ENCODE measurements at regions not wholly inside any gene's neighbourhood (a gene's known extent, or its start where the extent isn't known, plus 50 kb on each side); places are given as distances from the start of the nearest gene placed in this dataset.
"Not testable (repeated sequence)": the region's sequence is repeated elsewhere in the genome, so short reads cannot be mapped to it uniquely, and the experiment has no call there.

DNA sequence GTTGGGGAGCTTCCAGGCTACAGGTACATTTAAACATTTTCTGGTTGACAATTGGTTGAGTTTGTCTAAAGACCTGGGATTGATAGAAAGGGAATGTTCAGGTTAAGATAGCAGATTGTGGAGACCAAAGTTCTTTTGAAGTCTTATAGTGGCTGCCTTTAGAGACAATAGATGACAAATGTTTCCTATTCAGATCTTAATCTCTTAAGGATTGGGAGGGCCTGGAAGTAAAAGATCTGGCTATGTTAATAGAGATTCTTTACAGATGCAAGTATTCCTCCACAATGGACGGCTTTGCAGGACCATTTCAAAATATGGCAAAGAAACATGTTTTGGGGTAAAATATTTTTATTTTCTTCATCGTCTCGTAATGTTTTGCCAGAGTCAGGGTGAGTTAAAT is 128.7 kb upstream of the TSC22D1 start:
- TF ChIP-seq, protein P1, sequence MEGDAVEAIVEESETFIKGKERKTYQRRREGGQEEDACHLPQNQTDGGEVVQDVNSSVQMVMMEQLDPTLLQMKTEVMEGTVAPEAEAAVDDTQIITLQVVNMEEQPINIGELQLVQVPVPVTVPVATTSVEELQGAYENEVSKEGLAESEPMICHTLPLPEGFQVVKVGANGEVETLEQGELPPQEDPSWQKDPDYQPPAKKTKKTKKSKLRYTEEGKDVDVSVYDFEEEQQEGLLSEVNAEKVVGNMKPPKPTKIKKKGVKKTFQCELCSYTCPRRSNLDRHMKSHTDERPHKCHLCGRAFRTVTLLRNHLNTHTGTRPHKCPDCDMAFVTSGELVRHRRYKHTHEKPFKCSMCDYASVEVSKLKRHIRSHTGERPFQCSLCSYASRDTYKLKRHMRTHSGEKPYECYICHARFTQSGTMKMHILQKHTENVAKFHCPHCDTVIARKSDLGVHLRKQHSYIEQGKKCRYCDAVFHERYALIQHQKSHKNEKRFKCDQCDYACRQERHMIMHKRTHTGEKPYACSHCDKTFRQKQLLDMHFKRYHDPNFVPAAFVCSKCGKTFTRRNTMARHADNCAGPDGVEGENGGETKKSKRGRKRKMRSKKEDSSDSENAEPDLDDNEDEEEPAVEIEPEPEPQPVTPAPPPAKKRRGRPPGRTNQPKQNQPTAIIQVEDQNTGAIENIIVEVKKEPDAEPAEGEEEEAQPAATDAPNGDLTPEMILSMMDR (IDR thresholded peaks at IDR 0.05; ENCODE audit: borderline replicate concordance, extremely low read depth, low read length, poor library complexity, severe bottlenecking), result not testable (repeated sequence)
- not testable (repeated sequence) for TF ChIP-seq EZH2 (IDR thresholded peaks at IDR 0.05; ENCODE audit: borderline replicate concordance, low read depth, low read length, severe bottlenecking)
